ENCODE measurements at regions not wholly inside any gene's neighbourhood (a gene's known extent, or its start where the extent isn't known, plus 50 kb on each side); places are given as distances from the start of the nearest gene placed in this dataset.

- no peak for DNase-seq
Observed at GRCh38 chr13:106990594-106990993, 422.7 kb upstream of the ARGLU1 start.

DNA sequence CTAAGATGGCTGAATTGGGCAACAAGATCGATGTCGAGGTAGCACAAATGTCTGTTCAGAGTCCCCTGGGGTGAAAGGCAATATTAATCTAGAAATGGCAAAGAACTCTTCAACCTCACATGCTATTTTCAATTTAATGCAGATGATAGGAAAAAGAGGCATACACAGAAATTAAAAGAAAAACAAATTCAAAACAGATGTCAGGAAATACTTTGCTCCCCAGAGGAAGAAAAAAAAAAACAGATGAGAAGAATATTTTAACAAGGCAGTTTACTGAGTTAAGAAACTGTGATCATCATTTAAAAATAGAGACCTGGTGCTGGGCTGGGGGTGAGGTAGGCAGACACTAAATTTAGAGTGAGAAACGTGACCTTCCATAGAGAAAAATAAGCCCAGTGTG, 421.9 kb upstream of the ARGLU1 start:
- DNase-seq, result no peak

DNA sequence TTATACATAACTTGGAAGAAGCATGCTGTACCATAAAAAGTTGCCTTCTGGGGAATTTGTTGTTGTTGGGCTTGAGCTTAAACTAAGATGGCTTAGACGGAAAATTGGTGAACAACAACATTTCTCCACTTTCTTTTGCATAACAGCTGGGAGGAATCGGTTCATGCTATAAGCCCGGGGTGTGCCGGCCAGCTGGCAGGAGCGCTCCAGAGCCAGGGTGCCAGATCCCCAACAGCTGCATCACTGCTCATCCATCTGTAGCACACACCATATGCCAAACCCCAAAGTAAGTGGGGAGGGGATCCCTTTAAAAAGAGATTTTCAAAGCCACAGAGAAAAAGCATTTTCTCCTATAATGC, 419.5 kb upstream of the ARGLU1 start:
- DNase-seq, result no peak

DNA sequence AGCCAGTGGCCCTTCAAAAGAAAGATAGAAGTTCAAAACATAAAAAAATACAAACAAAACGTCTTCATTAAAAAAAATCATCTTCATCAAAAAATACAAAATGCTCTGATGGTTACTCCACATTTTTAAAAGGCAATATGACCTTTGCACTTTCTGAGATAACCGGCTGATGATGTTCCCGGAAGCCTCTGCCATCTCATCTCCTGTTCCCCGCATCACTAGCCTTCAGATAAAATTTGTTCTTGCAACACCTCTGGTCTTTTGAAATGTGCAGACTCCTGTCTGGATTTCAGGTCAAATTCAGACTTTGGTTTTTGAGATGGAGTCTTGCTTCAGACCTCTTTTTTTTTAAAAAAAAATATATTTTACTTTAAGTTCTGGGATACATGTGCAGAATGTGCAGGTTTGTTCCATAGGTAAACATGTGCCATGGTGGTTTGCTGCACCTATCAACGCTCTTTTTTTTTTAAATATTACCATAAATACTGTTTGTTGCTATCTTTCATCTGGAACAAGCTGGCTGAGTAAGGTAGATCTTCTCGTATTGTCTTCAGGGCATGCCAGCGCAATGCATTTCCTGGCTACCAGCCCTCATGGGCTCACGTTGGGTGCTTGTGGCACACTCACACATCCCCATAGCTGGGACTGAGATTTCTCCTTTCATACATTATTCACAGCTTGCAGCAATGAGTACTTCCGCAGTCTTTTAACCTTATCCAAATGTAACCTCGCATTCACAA, 418.9 kb upstream of the ARGLU1 start:
- DNase-seq, result no peak

DNA sequence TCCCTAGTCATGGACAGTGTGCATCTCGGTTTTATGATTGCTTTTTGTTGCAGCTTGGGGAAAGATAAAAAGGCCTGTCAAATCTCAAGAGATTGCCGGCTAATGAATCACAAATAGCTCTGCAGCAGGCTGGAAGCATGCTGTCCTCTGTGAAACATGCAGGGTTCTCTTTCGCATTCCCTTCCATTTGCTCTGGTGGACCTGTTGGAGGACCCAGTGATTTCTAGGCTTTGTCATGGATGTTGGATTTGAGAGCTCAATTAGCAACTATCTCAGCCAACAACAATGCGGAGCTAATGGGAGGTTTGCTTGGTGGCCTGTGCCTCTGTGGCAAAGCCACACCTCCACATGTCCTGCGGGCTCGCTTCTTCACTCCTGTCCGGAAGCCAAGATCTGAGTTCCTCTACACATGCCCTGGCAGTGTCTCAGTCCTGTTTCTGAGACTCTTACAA, 418.1 kb upstream of the ARGLU1 start:
- DNase-seq, result no peak

- no peak for DNase-seq
Observed at GRCh38 chr13:106985481-106985880, 417.5 kb upstream of the ARGLU1 start.

DNA sequence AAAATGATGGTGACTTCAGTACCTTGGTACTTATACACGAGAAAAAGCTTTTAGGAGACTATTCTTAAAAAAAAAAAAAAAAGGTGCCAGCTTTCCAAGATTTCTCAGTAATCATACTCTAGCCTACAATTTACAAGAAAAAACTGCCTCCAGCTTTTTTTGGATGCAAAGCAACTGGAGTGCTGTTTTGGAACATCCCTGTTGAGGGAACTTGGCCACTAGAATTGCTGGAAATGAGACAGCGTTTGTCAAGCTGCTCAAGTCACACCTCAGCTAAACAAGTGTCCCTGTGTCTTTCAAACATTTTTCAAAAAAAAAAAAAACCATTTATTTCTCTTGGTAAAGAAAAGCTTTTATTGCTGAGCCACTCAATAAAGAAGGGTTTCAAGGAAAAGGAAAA, 413.1 kb upstream of the ARGLU1 start:
- DNase-seq, result no peak

DNA sequence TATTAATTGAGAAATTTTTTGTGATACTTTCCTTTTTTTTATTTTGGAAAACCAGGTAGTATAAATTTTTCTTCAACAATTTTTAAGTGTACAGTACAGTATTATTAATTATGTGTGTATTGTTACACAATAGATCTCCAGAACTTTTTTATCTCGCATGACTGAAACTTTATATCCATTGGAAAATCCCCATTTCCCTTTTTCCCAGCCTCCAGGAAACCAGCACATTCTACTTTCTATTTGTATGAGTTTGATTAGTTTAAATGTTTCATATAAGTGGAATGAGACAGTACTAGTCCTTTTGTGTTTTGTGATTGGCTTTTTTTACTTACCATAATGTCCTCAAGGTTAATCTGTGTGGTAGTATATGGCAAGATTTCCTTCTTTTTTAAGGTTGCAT, 399.5 kb upstream of the ARGLU1 start:
- no peak for DNase-seq

DNA sequence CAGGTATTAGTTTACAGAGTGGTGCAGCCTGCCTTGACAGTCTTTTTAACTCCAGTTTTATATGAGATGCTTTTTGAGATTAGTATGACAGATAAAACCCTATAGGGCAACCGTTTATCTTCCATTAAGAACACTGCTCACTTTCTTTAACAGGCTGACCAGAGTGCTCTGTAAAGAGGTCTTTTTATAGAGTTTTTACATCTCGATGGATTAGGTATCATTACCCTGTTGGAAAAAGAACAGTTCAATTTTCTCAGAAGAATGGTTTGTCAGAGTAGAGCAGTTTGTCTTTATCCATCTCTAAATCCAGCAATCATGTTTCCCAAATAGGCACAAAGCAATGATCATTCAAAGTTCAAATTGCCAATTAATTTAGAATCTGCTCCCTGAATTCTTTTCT, 395.2 kb upstream of the ARGLU1 start:
- DNase-seq, result no peak

- DNase-seq, result no peak
Observed at GRCh38 chr13:106961651-106962050, 393.7 kb upstream of the ARGLU1 start.

DNA sequence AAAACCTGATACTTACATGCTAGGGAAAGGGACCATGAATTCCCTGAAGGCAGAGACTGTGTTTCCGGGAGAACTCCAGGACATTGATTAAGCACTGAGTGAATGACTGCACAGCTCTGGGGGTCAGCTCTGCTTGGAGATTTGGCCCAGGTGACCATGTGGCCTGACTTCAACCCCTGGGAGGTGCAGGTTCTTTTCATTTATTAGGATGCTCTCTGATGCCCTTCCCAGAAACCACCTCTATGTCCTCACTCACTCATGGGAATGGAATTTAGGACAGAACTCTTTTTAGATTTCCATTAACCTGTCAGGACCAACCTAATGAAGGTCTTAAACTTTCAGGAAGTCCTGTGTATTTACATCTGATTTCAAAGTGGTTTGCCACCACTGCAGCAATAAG, 393.3 kb upstream of the ARGLU1 start:
- DNase-seq, result no peak

DNA sequence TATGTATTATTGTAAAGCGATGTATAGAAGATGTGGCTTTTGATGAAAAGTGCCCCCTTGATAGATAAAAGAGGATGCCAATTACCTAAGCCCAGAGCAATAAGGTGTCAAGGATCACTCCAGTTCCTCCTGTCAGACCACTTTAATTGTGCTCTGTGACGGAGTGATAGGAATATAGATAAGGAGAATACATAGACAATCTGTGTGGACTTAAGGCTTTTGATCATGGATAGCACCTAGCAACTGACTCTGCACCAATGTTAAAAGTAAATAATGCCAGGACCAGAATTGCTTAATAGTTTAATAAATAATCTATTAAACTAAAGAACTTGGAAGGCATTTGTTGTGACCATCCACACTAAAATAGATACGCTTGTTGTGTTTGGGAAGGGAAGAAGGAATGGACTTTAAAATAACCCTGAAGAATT, 390.7 kb upstream of the ARGLU1 start:
- no peak for DNase-seq

DNA sequence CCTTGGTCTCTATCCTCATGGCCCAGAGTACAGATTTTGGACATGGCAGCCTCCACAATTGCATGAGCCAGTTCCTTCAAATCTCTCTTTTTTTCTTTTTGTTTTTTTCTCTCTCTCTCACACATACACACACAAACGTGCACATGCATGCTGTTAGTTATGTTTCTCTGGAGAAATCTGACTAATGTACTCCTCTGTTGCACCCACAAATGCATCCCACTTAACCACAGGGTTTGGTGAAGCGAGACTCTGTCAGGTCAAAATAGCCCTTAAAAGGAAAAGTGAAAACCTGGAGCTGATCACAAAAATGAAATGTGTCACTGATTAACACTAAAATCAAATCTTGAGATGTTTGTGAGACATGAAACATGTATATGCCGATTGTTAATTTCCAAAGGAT, 374.6 kb upstream of the ARGLU1 start:
- DNase-seq, result no peak

DNA sequence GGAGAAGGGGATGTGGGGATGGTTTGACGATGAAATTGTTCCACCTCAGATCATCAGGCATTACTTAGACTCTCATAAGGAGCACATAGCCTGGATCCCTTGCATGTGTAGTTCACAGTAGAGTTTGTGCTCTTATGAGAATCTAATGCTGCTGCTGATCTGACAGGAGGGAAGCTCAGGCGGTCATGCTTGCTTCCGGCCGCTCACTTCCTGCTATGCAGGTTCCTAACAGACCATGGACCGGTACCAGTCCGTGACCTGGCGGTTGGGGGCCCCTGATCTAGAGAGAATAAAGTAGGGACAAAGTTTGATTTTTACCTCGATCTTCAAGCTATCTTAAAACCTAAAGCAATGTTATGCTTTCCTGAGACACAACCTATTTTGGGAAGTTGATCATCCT, 373.8 kb upstream of the ARGLU1 start:
- DNase-seq, result no peak

- DNase-seq, result no peak
Observed at GRCh38 chr13:106927421-106927820, 359.5 kb upstream of the ARGLU1 start.

- no peak for DNase-seq
Observed at GRCh38 chr13:106922384-106922783, 354.4 kb upstream of the ARGLU1 start.

DNA sequence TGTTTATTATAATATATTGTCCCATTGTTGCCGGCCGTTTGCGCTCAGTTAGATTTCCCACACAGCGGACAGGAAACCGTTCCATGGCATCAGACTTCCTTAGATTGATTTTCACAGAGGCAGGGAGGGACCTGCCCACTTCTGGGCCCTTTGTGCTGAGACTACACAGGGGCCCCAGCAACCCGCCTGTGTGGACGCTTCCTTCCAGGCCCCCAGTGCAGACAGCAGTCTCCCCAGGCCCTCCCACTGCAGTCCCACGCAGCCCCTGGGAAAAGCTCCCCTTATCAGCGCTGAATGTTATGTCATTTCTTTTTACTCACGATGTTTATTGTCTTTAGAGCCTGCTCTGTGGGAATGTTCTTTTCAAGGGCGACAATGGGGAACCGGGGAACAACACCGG, 351.7 kb upstream of the ARGLU1 start:
- no peak for DNase-seq

- DNase-seq, result no peak
Observed at GRCh38 chr13:106919133-106919532, 351.2 kb upstream of the ARGLU1 start.

- DNase-seq, result no peak
Observed at GRCh38 chr13:106918557-106918860, 350.6 kb upstream of the ARGLU1 start.

- peak; percentile 46 for DNase-seq
Observed at GRCh38 chr13:106917673-106918556, 350.0 kb upstream of the ARGLU1 start.

DNA sequence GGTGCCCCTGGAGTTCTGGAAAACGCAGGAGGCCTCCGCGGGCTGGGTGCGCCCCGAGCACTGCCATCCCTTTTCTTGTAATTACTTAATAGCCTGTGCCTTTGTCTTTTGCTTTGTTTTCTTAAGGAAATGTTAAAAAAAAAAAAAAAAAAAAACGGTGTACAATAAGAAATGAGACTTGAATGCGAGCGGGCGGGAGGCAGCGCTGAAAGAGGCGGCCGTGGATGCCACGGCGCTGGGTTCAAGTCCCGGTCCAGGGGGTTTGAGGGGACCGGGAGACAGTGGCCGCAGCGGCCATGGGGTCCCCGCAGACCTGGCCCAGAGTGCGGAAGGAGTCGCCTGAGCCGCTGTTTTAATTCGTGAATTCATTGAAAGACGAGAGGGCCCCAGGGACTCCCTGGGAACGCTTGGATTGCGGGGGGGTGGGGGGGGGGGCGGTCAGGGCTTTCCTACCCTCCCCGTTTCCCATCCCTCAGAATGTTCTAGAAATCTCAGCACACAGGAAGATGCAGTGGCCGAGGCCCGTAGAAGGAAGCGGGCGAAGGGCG, 349.2 kb upstream of the ARGLU1 start:
- DNase-seq, result no peak

- DNase-seq, result no peak
Observed at GRCh38 chr13:106916329-106916976, 348.5 kb upstream of the ARGLU1 start.

DNA sequence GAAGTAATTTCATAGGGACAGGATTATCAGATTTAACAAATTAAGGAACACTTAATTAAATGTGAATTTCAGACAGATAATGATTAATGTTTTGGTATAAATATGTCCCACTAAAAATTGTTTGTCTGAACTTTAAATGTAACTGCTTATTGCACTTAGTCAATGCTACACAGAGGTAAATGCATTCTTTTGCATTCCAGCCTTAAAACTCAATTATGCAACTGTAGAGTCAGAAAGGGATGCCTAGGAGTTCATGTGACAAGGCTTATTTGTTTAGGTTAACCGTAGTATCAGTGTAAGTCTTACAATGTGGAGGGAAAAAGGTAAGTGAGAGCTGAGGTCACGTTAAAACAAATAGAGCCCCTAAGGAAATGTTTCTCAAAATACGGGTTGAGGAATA, 347.2 kb upstream of the ARGLU1 start:
- no peak for DNase-seq

DNA sequence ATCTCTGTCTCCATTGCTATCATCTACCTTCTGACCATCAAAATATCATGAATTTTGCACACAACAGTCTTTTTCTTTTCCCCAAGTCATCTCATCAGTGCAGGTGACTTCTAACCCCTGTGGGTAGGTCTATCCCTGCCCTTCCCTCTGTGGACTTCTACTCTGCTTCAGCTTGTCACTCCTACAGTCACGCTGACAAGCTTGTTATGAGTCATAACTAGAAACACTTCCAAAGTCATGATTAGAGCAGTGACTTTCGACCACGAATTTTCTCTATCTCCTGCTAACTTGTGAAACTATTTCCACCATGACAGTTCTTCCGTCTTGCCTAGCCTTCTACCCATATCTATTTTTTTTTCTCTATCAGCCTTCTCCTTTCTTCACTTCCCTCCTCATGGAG, 343.7 kb upstream of the ARGLU1 start:
- DNase-seq, result no peak

Measured in activated T-cell treated with anti-CD3 and anti-CD28 coated beads for 4 hours (primary cell).